Fibroblast of lung (primary cell): ENCODE measurements at regions not wholly inside any gene's neighbourhood (a gene's known extent, or its start where the extent isn't known, plus 50 kb on each side); places are given as distances from the start of the nearest gene placed in this dataset.

Experiments
- DNase-seq, 2 donors: peaks; one replicate each; pipeline versions ENCODE4 v3.0.0 to v3.0.0-alpha.2; 2010; ENCODE audit warnings: low read depth in 2 of 2
- H2AFZ ChIP-seq: 2 replicates; pipeline ENCODE4 v1.5.1; 2012; ENCODE audit warnings: low read length, control low read depth, inconsistent platforms
- H3K27ac ChIP-seq: 2 replicates; pipeline ENCODE4 v1.5.1; 2011; ENCODE audit warnings: low read length, control low read depth; ENCODE audit not compliant: insufficient read depth
- H3K27me3 ChIP-seq: 2 replicates; pipeline ENCODE4 v1.5.1; 2011; ENCODE audit warnings: mild to moderate bottlenecking, low read length; ENCODE audit not compliant: control insufficient read depth, insufficient read depth
- H3K36me3 ChIP-seq: 2 replicates; pipeline ENCODE4 v1.5.1; 2011; ENCODE audit warnings: low read length; ENCODE audit not compliant: control insufficient read depth, insufficient read depth
- H3K4me1 ChIP-seq: 2 replicates; pipeline ENCODE4 v1.5.1; 2011; ENCODE audit warnings: low read length; ENCODE audit not compliant: control insufficient read depth, insufficient read depth; ENCODE audit errors: extremely low read depth
- H3K4me2 ChIP-seq: 2 replicates; pipeline ENCODE4 v1.5.1; 2011; ENCODE audit warnings: low read length, control low read depth; ENCODE audit not compliant: insufficient read depth; ENCODE audit errors: extremely low read depth
- H3K4me3 ChIP-seq, 4 experiments: fragments of 200-600 bp in 1 of 4; sonication (generic) in 1 of 4; replicated peaks in 1 of 4; 2 replicates each; pipeline ENCODE4 v1.5.1; 2011 to 2016; ENCODE audit warnings: low read length in 4 of 4, low read depth in 3 of 4, mild to moderate bottlenecking in 3 of 4, control low read depth in 2 of 4, inconsistent platforms in 1 of 4, mixed read lengths in 1 of 4; ENCODE audit not compliant: insufficient read depth in 1 of 4; ENCODE audit errors: control extremely low read depth in 1 of 4
- H3K79me2 ChIP-seq: 2 replicates; pipeline ENCODE4 v1.5.1; 2012; ENCODE audit warnings: mild to moderate bottlenecking, low read length, inconsistent platforms; ENCODE audit not compliant: control insufficient read depth, insufficient read depth
- H3K9ac ChIP-seq: 2 replicates; pipeline ENCODE4 v1.5.1; 2011; ENCODE audit warnings: mild to moderate bottlenecking, low read length, control low read depth; ENCODE audit not compliant: insufficient read depth
- H3K9me3 ChIP-seq: 2 replicates; pipeline ENCODE4 v1.5.1; 2012; ENCODE audit warnings: low read depth, low read length; ENCODE audit not compliant: control insufficient read depth, insufficient read depth
- H4K20me1 ChIP-seq: 2 replicates; pipeline ENCODE4 v1.5.1; 2011; ENCODE audit warnings: low read length; ENCODE audit not compliant: control insufficient read depth, insufficient read depth; ENCODE audit errors: extremely low read depth
- CTCF ChIP-seq, 2 donors: IDR thresholded peaks in 1 of 2; conservative IDR thresholded peaks in 1 of 2; 1 replicate in 1 of 2; 2 replicates in 1 of 2; pipeline ENCODE4 v1.5.1; 2011 to 2012; ENCODE audit warnings: low read length in 2 of 2, control low read depth in 1 of 2, inconsistent platforms in 1 of 2, low read depth in 1 of 2, mild to moderate bottlenecking in 1 of 2
- EZH2 ChIP-seq: IDR thresholded peaks from 2 replicates; pipeline ENCODE4 v1.5.1; 2012; ENCODE audit warnings: low read length, control low read depth, mild to moderate bottlenecking; ENCODE audit errors: missing control alignments

DNA sequence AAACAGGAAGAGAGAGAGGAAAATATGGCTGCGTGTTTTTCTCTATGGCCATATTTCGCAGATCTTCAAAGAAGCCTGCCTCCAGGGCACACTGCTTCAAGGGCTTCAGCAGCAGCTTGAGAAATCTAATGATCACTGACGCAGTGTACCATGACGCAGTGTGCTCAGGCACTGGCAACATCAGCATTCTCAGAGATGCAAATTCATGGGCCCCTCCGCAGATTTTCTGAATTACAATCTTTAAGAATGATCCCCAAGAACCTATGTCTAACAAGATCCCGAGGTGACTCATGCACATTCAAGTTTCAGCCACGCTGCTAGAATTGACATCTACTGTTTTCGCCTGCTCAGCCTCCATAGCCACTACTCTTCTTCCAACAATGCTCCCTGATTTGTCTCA lies 143.9 kb upstream of the ZNF366 start:
- Histone ChIP-seq H3K4me3 (no peak overlapping the region), H3K4me2 (no peak overlapping the region), H3K9me3 (no peaks in the 10 kb centered on the region), H4K20me1 (no peaks in the 10 kb centered on the region), H3K79me2 (no peaks in the 10 kb centered on the region), H2AFZ (no peak overlapping the region), H3K36me3 (no peaks in the 10 kb centered on the region), H3K27ac (no peak overlapping the region), H3K4me1 (no peaks in the 10 kb centered on the region), H3K9ac (no peak overlapping the region), H3K27me3 (no peaks in the 10 kb centered on the region)
- no peak for TF ChIP-seq EZH2
- no peak for TF ChIP-seq CTCF (conservative IDR thresholded peaks at IDR 0.05 in 1 of 2, IDR thresholded peaks at IDR 0.05 in 1 of 2; ENCODE audit: low read depth in 1 of 2, low read length in 2 of 2)
- DNase-seq = no peak

DNA sequence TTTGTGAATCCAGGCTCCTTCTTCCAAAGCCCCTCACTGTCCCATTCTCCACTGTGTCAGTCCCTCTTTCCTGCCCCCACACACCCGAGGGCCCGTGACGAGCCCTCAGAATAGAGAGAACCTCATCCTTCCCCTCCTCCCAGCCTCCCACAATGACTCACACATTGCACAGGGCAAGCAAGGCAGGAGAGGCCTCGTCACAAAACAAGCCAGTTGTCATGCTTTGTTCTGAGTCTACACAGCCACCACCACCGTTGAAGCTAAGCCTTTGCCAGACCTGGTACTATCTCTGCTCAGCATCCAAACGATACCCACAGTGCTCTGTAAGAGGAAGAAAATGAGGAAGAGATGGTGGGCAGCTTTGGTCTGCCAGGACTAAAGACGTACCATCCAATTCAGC lies 142.2 kb upstream of the ZNF366 start:
- H3K4me1 ChIP-seq = no peaks in the 10 kb centered on the region
- DNase-seq = peak in 1 of 2 donors; percentile 71
- TF ChIP-seq CTCF (conservative IDR thresholded peaks at IDR 0.05 in 1 of 2, IDR thresholded peaks at IDR 0.05 in 1 of 2; ENCODE audit: low read depth in 1 of 2, low read length in 2 of 2) (no peak), EZH2 (no peak)
- no peak overlapping the region for H3K27ac ChIP-seq
- H3K4me2 ChIP-seq = no peak overlapping the region
- H4K20me1 ChIP-seq = no peaks in the 10 kb centered on the region
- no peak overlapping the region for H2AFZ ChIP-seq
- H3K9ac ChIP-seq = no peak overlapping the region
- no peaks in the 10 kb centered on the region for H3K79me2 ChIP-seq
- H3K4me3 ChIP-seq = no peak overlapping the region
- H3K9me3 ChIP-seq = no peaks in the 10 kb centered on the region
- H3K27me3 ChIP-seq = no peaks in the 10 kb centered on the region
- no peaks in the 10 kb centered on the region for H3K36me3 ChIP-seq

DNA sequence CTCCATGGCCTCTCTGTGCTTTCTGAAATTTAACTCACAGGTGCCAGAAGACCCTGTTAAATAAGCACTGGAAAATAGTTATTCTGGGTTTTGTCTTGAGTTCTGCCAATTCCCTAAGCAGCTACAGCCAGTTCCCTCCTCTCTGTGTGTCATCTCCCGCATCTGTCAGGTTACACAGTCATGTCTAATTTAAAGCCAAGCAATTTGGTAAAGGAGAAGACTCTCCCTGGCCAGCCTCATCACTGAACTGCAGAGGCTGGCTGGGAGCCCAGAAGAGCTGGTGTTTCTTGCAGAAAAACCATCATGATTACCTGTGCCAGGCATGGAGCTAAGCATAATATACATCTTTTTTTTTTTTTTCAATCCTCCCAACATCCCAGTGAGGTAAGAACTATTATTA lies 141.3 kb upstream of the ZNF366 start:
- no peaks in the 10 kb centered on the region for H3K27me3 ChIP-seq
- no peaks in the 10 kb centered on the region for H3K4me1 ChIP-seq
- H3K9ac ChIP-seq = no peak overlapping the region
- no peaks in the 10 kb centered on the region for H4K20me1 ChIP-seq
- DNase-seq = peak in 1 of 2 donors; percentile 15
- H3K27ac ChIP-seq = no peak overlapping the region
- TF ChIP-seq EZH2 (no peak), CTCF (conservative IDR thresholded peaks at IDR 0.05 in 1 of 2, IDR thresholded peaks at IDR 0.05 in 1 of 2; ENCODE audit: low read depth in 1 of 2, low read length in 2 of 2) (no peak)
- no peak overlapping the region for H2AFZ ChIP-seq
- H3K36me3 ChIP-seq = no peaks in the 10 kb centered on the region
- H3K4me3 ChIP-seq = no peak overlapping the region
- H3K9me3 ChIP-seq = no peaks in the 10 kb centered on the region
- no peaks in the 10 kb centered on the region for H3K79me2 ChIP-seq
- H3K4me2 ChIP-seq = no peak overlapping the region
